ENCODE measurements at regions not wholly inside any gene's neighbourhood (a gene's known extent, or its start where the extent isn't known, plus 50 kb on each side); places are given as distances from the start of the nearest gene placed in this dataset.

DNA sequence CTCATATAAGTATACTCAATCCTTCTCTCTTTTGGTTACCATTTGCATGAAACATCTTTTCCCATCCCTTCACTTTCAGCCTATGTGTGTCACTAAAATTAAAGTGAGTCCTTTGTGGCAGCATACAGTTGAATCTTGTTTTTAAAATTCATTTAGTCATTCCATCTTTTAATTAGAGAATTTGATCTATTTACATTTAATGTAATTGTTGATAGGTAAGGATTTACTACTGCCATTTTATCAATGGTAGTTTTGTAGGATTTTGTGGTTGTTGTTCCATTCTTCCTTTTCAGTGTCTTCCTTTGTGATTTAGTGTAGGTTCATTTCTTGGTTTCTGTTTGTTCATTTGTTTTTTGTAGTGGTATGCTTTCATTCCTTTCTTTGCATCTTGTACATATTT is 191.9 kb upstream of the CTNNB1 start:
- DNase-seq (ENCODE audit: extremely low spot score): no peak
- ChIA-PET POLR2A (no interaction called here), CTCF (no interaction called here)
- TF ChIP-seq CTCF (IDR thresholded peaks at IDR 0.05; ENCODE audit: control extremely low read depth, extremely low read depth, low read depth, missing control alignments): no peak

- DNase-seq (ENCODE audit: extremely low spot score): no peak
- ChIA-PET CTCF (no interaction called here), POLR2A (no interaction called here)
- TF ChIP-seq CTCF (IDR thresholded peaks at IDR 0.05; ENCODE audit: control extremely low read depth, extremely low read depth, low read depth, missing control alignments): no peak
Measured at GRCh38 chr3:41011854-41012253, 187.5 kb upstream of the CTNNB1 start.

GRCh38 chr3:41018855-41019254 is 180.4 kb upstream of the CTNNB1 start:
- POLR2A ChIA-PET: no interaction called here
- no peak for TF ChIP-seq CTCF (IDR thresholded peaks at IDR 0.05; ENCODE audit: control extremely low read depth, extremely low read depth, low read depth, missing control alignments)
- DNase-seq (ENCODE audit: extremely low spot score): no peak
- CTCF ChIA-PET: no interaction called here

DNA sequence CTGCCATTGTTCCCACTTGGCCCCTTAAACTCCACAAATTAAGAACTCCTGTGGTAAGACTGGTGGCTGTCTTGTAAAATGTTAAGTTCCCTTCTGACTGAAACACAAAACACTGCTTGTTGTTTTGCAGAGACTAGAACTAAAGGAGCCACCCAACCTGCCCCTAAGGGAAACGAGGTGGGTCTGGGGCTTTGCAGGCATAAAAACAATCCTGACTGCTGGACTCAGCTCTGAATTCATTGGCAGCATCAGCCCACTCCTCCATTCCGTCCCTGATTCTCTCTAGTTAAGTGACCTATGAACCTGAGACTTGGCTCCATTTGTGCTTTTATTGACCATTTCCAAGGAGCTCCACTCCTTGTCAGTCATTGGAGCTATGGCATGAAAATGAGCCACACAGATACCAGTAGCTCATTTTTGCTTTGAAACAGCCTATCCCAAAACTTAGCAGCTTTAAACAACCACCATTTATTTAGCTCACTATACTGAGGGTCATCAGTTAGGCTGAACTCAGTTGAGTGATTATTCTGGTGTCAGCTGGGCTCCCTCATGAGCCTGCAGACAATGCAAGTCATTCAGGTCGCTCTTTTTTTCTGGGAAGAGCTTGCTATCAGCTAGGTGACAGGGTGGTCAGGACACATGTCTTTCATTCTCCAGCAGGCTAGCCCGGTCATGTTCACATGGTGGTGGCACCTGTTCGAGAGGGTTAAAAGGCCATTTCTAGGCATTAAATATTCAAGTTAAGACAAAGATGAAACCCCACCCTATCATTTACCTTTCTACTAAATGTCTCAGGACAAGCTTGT is 175.1 kb upstream of the CTNNB1 start:
- TF ChIP-seq CTCF (IDR thresholded peaks at IDR 0.05; ENCODE audit: control extremely low read depth, extremely low read depth, low read depth, missing control alignments): no peak
- DNase-seq (ENCODE audit: extremely low spot score): no peak
- POLR2A ChIA-PET: no interaction called here
- CTCF ChIA-PET: interaction anchor here (1.3 kb wide), 1 partner anchor 11 kb away, joined by 4 read pairs; no protein-coding TSS in a partner anchor

DNA sequence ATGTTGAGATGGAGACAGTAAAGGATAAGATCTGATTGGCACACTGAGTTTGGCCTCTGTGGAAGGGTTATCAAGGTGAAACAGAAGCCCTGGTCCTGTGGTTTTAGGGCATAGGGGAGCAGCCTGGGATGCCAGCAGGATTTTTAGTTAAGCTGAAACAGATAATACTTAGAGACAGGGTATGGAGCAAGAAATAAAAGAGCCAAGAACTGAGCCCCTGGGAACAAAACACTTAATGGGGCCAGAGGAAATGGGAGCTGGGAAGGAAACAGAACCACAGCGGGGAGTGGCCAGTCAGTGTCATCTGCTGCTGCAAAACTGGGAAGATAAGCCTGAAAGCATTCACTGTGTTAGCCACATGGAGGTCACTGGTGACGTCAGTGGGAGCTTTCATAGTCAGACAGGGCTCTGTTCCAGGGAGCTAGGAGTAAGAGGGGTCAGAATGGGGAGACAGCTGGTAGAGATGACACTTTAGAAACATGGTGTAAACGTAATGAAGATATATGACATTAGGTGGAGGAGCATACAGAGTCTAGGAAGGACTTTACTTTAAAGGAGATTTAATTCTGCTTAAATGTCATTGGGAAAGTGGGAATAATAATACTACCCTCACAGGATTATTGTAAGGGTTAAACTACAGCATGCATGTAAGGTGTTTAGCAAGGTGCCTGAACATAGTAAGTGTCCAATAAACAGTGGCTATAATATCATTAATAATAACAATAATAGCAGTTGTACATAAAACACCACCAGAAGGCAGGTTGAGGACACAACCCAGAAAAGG is 172.7 kb upstream of the CTNNB1 start:
- no peak for TF ChIP-seq CTCF (IDR thresholded peaks at IDR 0.05; ENCODE audit: control extremely low read depth, extremely low read depth, low read depth, missing control alignments)
- CTCF ChIA-PET: no interaction called here

DNA sequence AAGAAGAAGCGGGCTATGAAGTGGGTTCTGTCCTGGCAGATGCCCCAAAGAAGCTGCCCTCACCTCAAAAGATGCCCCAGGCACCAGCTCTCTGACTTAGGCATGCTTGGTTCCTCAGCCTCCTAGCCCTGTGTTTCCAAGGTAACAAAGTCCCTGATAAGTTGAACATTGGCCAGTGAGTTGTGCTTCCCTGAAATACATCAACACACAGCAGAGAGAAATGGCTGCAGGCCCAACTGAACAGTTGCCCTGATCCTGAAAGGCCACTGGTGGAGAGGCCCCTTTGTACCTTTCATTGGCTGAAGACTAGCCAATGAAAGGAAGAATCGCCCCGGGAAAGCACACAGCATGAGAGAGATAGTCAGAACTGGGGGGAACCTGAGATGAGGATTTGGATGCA is 169.9 kb upstream of the CTNNB1 start:
- CTCF ChIA-PET: no interaction called here
- no peak for DNase-seq (ENCODE audit: extremely low spot score)
- POLR2A ChIA-PET: no interaction called here
- no peak for TF ChIP-seq CTCF (IDR thresholded peaks at IDR 0.05; ENCODE audit: control extremely low read depth, extremely low read depth, low read depth, missing control alignments)

More for the DNA sequence above, 172.7 kb upstream of the CTNNB1 start:
- POLR2A ChIA-PET: no interaction called here
- DNase-seq (ENCODE audit: extremely low spot score): no peak

Measured in GM10248 (cell line).